Hepatocyte (in vitro differentiated cells): ENCODE measurements at regions not wholly inside any gene's neighbourhood (a gene's known extent, or its start where the extent isn't known, plus 50 kb on each side); places are given as distances from the start of the nearest gene placed in this dataset.

Source experiments
- EZH2 ChIP-seq: fragments of 200-600 bp; sonication (generic); IDR thresholded peaks from 2 replicates; pipeline ENCODE4 v1.6.1; 2016; ENCODE audit warnings: antibody characterized with exemption, mild to moderate bottlenecking, borderline replicate concordance
- TF ChIP-seq, protein P1 (sequence below): fragments of 200-600 bp; sonication (generic); IDR thresholded peaks from 2 replicates; pipeline ENCODE4 v1.5.1; 2016; ENCODE audit warnings: antibody characterized with exemption, mild to moderate bottlenecking; ENCODE audit not compliant: poor library complexity

DNA sequence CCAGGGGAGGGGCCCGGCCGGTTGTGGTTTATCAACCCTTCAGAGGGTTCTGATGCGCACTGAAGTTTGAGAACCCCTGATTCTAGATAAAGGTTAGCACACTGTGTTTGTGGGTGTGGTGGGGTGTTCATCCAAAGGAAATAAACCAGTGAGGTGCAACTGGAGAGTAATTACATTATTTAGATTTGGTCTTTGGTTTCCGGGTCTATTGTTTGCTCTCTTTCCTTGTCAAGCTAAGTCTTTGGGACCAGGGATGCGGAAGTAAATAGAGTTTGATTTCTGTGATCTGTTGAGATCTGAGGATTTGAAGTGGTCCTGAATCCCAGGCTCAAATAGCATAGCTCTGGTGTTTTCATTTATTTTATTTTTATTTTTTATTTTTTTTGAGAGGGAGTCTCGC lies 50.5 kb upstream of the CLMP start:
- TF ChIP-seq, protein P1, sequence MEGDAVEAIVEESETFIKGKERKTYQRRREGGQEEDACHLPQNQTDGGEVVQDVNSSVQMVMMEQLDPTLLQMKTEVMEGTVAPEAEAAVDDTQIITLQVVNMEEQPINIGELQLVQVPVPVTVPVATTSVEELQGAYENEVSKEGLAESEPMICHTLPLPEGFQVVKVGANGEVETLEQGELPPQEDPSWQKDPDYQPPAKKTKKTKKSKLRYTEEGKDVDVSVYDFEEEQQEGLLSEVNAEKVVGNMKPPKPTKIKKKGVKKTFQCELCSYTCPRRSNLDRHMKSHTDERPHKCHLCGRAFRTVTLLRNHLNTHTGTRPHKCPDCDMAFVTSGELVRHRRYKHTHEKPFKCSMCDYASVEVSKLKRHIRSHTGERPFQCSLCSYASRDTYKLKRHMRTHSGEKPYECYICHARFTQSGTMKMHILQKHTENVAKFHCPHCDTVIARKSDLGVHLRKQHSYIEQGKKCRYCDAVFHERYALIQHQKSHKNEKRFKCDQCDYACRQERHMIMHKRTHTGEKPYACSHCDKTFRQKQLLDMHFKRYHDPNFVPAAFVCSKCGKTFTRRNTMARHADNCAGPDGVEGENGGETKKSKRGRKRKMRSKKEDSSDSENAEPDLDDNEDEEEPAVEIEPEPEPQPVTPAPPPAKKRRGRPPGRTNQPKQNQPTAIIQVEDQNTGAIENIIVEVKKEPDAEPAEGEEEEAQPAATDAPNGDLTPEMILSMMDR: no peak
- no peak for TF ChIP-seq EZH2
